ENCODE measurements at regions not wholly inside any gene's neighbourhood (a gene's known extent, or its start where the extent isn't known, plus 50 kb on each side); places are given as distances from the start of the nearest gene placed in this dataset.

GRCh38 chr7:130970196-130970595 is 236.2 kb upstream of the KLF14 start:
- Histone ChIP-seq H3K4me3 (no peak overlapping the region), H3K9me3 (peaks cover 0 to 4% (median 0%) of the 10 kb centered on the region in 4 donors), H3K36me3 (peaks cover 0 to 26% (median 6%) of the 10 kb centered on the region in 3 donors), H3K27me3 (no peaks in the 10 kb centered on the region), H3K27ac (peak overlapping the region in 2 of 4 donors; percentile 38 to 50), H3K4me1 (peaks cover 0 to 62% (median 32%) of the 10 kb centered on the region in 4 donors)
- DNase-seq (ENCODE audit: low spot score in 2 of 2), result no peak
- TF ChIP-seq POLR2A (IDR thresholded peaks at IDR 0.05) (no peak), CTCF (IDR thresholded peaks at IDR 0.05) (no peak), EP300 (IDR thresholded peaks at IDR 0.05) (no peak)

- Histone ChIP-seq H3K9me3 (peaks cover 0 to 4% (median 0%) of the 10 kb centered on the region in 4 donors), H3K4me3 (no peak overlapping the region), H3K36me3 (peaks cover 0 to 27% (median 6%) of the 10 kb centered on the region in 3 donors), H3K27ac (peak overlapping the region in 2 of 4 donors; percentile 38 to 52), H3K4me1 (peaks cover 0 to 67% (median 35%) of the 10 kb centered on the region in 4 donors), H3K27me3 (no peaks in the 10 kb centered on the region)
- 10 to 22% methylated on average over 1 of the region's 1 CpG for WGBS, 2 donors
- TF ChIP-seq EP300 (IDR thresholded peaks at IDR 0.05), result no peak
- no peak for TF ChIP-seq CTCF (IDR thresholded peaks at IDR 0.05)
- DNase-seq (ENCODE audit: low spot score in 2 of 2), result no peak
Measured at GRCh38 chr7:130970696-130971095, 236.7 kb upstream of the KLF14 start.

- no peak overlapping the region for H3K4me3 ChIP-seq
- no peaks in the 10 kb centered on the region for H3K27me3 ChIP-seq
- no peak for DNase-seq (ENCODE audit: low spot score in 2 of 2)
- TF ChIP-seq POLR2A (IDR thresholded peaks at IDR 0.05) (no peak), CTCF (IDR thresholded peaks at IDR 0.05) (no peak), EP300 (IDR thresholded peaks at IDR 0.05) (no peak)
- 88 to 90% methylated on average over 4 of the region's 4 CpGs for WGBS, 2 donors
- peaks cover 0 to 22% (median 6%) of the 10 kb centered on the region in 3 donors for H3K36me3 ChIP-seq
- peaks cover 0 to 66% (median 36%) of the 10 kb centered on the region in 4 donors for H3K4me1 ChIP-seq
- H3K9me3 ChIP-seq, result peaks cover 0 to 4% (median 0%) of the 10 kb centered on the region in 4 donors
- H3K27ac ChIP-seq, result peak overlapping the region in 2 of 4 donors; percentile 38 to 52
Measured at GRCh38 chr7:130971297-130971696, 237.3 kb upstream of the KLF14 start.

GRCh38 chr7:130972201-130972600 is 238.2 kb upstream of the KLF14 start:
- no peak overlapping the region for H3K4me3 ChIP-seq
- H3K27ac ChIP-seq, result peak overlapping the region in 1 of 4 donors; percentile 52
- no peaks in the 10 kb centered on the region for H3K27me3 ChIP-seq
- peaks cover 0 to 4% (median 0%) of the 10 kb centered on the region in 4 donors for H3K9me3 ChIP-seq
- 74 to 84% methylated on average over 2 of the region's 2 CpGs for WGBS, 2 donors
- no peak for DNase-seq (ENCODE audit: low spot score in 2 of 2)
- peaks cover 0 to 21% (median 0%) of the 10 kb centered on the region in 3 donors for H3K36me3 ChIP-seq
- TF ChIP-seq POLR2A (IDR thresholded peaks at IDR 0.05) (no peak), CTCF (IDR thresholded peaks at IDR 0.05) (no peak), EP300 (IDR thresholded peaks at IDR 0.05) (no peak)
- peaks cover 0 to 64% (median 36%) of the 10 kb centered on the region in 4 donors for H3K4me1 ChIP-seq

- no peaks in the 10 kb centered on the region for H3K27me3 ChIP-seq
- no peak overlapping the region for H3K4me3 ChIP-seq
- no peak for DNase-seq (ENCODE audit: low spot score in 2 of 2)
- peaks cover 0 to 59% (median 37%) of the 10 kb centered on the region in 4 donors for H3K4me1 ChIP-seq
- peaks cover 0 to 24% (median 0%) of the 10 kb centered on the region in 3 donors for H3K36me3 ChIP-seq
- TF ChIP-seq CTCF (IDR thresholded peaks at IDR 0.05), result no peak
- no peak for TF ChIP-seq POLR2A (IDR thresholded peaks at IDR 0.05)
- no peak for TF ChIP-seq EP300 (IDR thresholded peaks at IDR 0.05)
- peak overlapping the region in 1 of 4 donors; percentile 28 for H3K27ac ChIP-seq
- peaks cover 0 to 4% (median 0%) of the 10 kb centered on the region in 4 donors for H3K9me3 ChIP-seq
Measured at GRCh38 chr7:130973637-130974036, 239.6 kb upstream of the KLF14 start.

All from tibial nerve (tissue), 4 donors.